ENCODE measurements at regions not wholly inside any gene's neighbourhood (a gene's known extent, or its start where the extent isn't known, plus 50 kb on each side); places are given as distances from the start of the nearest gene placed in this dataset.
"Not testable (repeated sequence)": the region's sequence is repeated elsewhere in the genome, so short reads cannot be mapped to it uniquely, and the experiment has no call there.

DNA sequence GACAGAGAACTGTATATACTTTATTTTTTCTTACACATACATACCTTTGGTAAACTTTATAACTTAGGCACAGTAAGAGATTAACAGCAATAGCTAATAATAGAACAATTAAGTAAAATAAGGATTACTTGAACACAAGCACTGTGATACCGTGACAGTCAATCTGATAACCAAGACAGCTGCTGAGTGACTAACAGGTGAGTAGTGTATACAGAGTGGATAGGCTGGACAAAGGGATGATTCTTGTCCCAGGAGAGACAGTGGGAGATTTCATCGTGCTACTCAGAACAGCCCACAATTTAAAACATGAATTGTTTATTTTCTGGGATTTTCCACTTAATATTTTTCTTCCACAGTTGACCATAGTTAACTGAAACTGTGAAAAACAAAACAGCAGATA is 411.8 kb downstream of the PPP1R2C start:
- Histone ChIP-seq H2AFZ (ENCODE audit: control insufficient read depth, low read length) (no peak overlapping the region), H3K27ac (ENCODE audit: control insufficient read depth, insufficient read depth, low read length) (no peak overlapping the region), H3K36me3 (ENCODE audit: control insufficient read depth in 2 of 2, extremely low read depth in 1 of 2, insufficient read depth in 2 of 2, low read length in 2 of 2) (no peaks in the 10 kb centered on the region), H3K9me1 (ENCODE audit: control insufficient read depth, extremely low read depth, insufficient read depth, low read length) (no peaks in the 10 kb centered on the region), H3K4me2 (ENCODE audit: control insufficient read depth, extremely low read depth, insufficient read depth, low read depth, low read length) (no peak overlapping the region), H3K9ac (ENCODE audit: control insufficient read depth, extremely low read depth, insufficient read depth, low read length) (no peak overlapping the region), H3K4me3 (ENCODE audit: control insufficient read depth in 2 of 3, extremely low read depth in 1 of 3, insufficient read depth in 2 of 3, low read depth in 1 of 3, low read length in 3 of 3) (no peak overlapping the region), H3K79me2 (ENCODE audit: control insufficient read depth, insufficient read depth, low read length) (no peaks in the 10 kb centered on the region), H4K20me1 (ENCODE audit: control insufficient read depth, extremely low read depth, insufficient read depth, low read length) (no peaks in the 10 kb centered on the region), H3K4me1 (ENCODE audit: control insufficient read depth, extremely low read depth, insufficient read depth, low read length) (no peaks in the 10 kb centered on the region), H3K27me3 (ENCODE audit: control insufficient read depth, extremely low read depth, insufficient read depth, low read length) (no peaks in the 10 kb centered on the region), H3K9me3 (ENCODE audit: control insufficient read depth, low read depth, low read length) (no peaks in the 10 kb centered on the region)
- no peak for DNase-seq (ENCODE audit: low read depth, low spot score)
- FAIRE-seq, result no peak
- TF ChIP-seq EZH2 (IDR thresholded peaks at IDR 0.05; ENCODE audit: low read length), result no peak
- TF ChIP-seq, protein P1, sequence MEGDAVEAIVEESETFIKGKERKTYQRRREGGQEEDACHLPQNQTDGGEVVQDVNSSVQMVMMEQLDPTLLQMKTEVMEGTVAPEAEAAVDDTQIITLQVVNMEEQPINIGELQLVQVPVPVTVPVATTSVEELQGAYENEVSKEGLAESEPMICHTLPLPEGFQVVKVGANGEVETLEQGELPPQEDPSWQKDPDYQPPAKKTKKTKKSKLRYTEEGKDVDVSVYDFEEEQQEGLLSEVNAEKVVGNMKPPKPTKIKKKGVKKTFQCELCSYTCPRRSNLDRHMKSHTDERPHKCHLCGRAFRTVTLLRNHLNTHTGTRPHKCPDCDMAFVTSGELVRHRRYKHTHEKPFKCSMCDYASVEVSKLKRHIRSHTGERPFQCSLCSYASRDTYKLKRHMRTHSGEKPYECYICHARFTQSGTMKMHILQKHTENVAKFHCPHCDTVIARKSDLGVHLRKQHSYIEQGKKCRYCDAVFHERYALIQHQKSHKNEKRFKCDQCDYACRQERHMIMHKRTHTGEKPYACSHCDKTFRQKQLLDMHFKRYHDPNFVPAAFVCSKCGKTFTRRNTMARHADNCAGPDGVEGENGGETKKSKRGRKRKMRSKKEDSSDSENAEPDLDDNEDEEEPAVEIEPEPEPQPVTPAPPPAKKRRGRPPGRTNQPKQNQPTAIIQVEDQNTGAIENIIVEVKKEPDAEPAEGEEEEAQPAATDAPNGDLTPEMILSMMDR (optimal IDR thresholded peaks at IDR 0.05 in 1 of 3, IDR thresholded peaks at IDR 0.05 in 1 of 3, conservative IDR thresholded peaks at IDR 0.05 in 1 of 3; ENCODE audit: extremely low read depth in 1 of 3, insufficient read depth in 2 of 3, low read length in 3 of 3), result no peak
- dilution Hi-C loops (cut with MboI; ENCODE audit: extremely low pct_ligation_motif_present, low sequenced_read_pairs), result no loop called here

DNA sequence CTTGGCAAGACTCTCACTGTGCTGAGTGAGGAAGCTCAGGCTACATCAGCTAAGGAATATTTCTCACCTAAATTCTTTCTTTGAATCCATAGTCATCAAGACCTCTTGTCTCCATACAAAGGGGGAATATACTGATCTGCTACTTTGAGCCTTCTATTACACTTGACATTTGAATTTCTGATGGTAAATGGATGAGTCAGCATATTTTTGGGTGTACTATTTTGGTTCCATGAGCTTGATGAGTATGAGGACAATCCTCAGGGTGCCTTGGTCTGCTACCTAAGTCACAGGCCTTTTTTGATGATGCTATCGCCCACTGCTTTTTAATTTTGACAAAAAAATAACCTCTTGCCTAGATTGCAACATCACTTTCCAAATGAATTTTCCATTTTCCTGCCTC is 415.7 kb downstream of the PPP1R2C start:
- Histone ChIP-seq H3K36me3 (ENCODE audit: control insufficient read depth in 2 of 2, extremely low read depth in 1 of 2, insufficient read depth in 2 of 2, low read length in 2 of 2) (no peaks in the 10 kb centered on the region), H3K9me3 (ENCODE audit: control insufficient read depth, low read depth, low read length) (no peaks in the 10 kb centered on the region), H3K9me1 (ENCODE audit: control insufficient read depth, extremely low read depth, insufficient read depth, low read length) (no peaks in the 10 kb centered on the region), H3K4me1 (ENCODE audit: control insufficient read depth, extremely low read depth, insufficient read depth, low read length) (no peaks in the 10 kb centered on the region), H4K20me1 (ENCODE audit: control insufficient read depth, extremely low read depth, insufficient read depth, low read length) (no peaks in the 10 kb centered on the region), H3K4me3 (ENCODE audit: control insufficient read depth in 2 of 3, extremely low read depth in 1 of 3, insufficient read depth in 2 of 3, low read depth in 1 of 3, low read length in 3 of 3) (no peak overlapping the region), H3K27ac (ENCODE audit: control insufficient read depth, insufficient read depth, low read length) (no peak overlapping the region), H3K27me3 (ENCODE audit: control insufficient read depth, extremely low read depth, insufficient read depth, low read length) (no peaks in the 10 kb centered on the region), H3K79me2 (ENCODE audit: control insufficient read depth, insufficient read depth, low read length) (no peaks in the 10 kb centered on the region), H2AFZ (ENCODE audit: control insufficient read depth, low read length) (no peak overlapping the region), H3K4me2 (ENCODE audit: control insufficient read depth, extremely low read depth, insufficient read depth, low read depth, low read length) (no peak overlapping the region), H3K9ac (ENCODE audit: control insufficient read depth, extremely low read depth, insufficient read depth, low read length) (no peak overlapping the region)
- no peak for DNase-seq (ENCODE audit: low read depth, low spot score)
- dilution Hi-C loops (cut with MboI; ENCODE audit: extremely low pct_ligation_motif_present, low sequenced_read_pairs), result no loop called here
- TF ChIP-seq, protein P1 (optimal IDR thresholded peaks at IDR 0.05 in 1 of 3, IDR thresholded peaks at IDR 0.05 in 1 of 3, conservative IDR thresholded peaks at IDR 0.05 in 1 of 3; ENCODE audit: extremely low read depth in 1 of 3, insufficient read depth in 2 of 3, low read length in 3 of 3), result no peak
- TF ChIP-seq EZH2 (IDR thresholded peaks at IDR 0.05; ENCODE audit: low read length), result no peak
- FAIRE-seq, result no peak

DNA sequence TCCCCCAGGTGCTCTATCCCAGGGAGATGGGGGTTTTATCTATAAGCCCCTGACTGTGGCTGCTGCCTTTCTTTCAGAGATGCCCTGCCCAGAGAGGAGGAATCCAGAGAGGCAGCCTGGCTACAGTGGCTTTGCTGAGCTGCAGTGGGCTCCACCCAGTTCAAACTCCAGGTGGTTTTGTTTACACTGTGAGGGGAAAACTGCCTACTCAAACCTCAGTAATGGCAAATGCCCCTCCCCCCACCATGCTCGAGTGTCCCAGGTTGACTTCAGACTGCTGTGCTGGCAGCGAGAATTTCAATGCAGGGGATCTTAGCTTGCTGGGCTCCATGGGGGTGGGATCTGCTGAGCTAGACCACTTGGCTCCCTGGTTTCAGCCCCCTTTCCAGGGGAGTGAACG is 419.6 kb upstream of the CASK start:
- H3K9me3 ChIP-seq (ENCODE audit: control insufficient read depth, low read depth, low read length); H3K4me1 ChIP-seq (ENCODE audit: control insufficient read depth, extremely low read depth, insufficient read depth, low read length); H3K79me2 ChIP-seq (ENCODE audit: control insufficient read depth, insufficient read depth, low read length); dilution Hi-C loops (cut with MboI; ENCODE audit: extremely low pct_ligation_motif_present, low sequenced_read_pairs); H4K20me1 ChIP-seq (ENCODE audit: control insufficient read depth, extremely low read depth, insufficient read depth, low read length); H3K4me2 ChIP-seq (ENCODE audit: control insufficient read depth, extremely low read depth, insufficient read depth, low read depth, low read length); H3K27ac ChIP-seq (ENCODE audit: control insufficient read depth, insufficient read depth, low read length); H3K27me3 ChIP-seq (ENCODE audit: control insufficient read depth, extremely low read depth, insufficient read depth, low read length); H2AFZ ChIP-seq (ENCODE audit: control insufficient read depth, low read length); DNase-seq (ENCODE audit: low read depth, low spot score); H3K4me3 ChIP-seq (ENCODE audit: control insufficient read depth in 2 of 3, extremely low read depth in 1 of 3, insufficient read depth in 2 of 3, low read depth in 1 of 3, low read length in 3 of 3); H3K9ac ChIP-seq (ENCODE audit: control insufficient read depth, extremely low read depth, insufficient read depth, low read length); H3K9me1 ChIP-seq (ENCODE audit: control insufficient read depth, extremely low read depth, insufficient read depth, low read length); H3K36me3 ChIP-seq (ENCODE audit: control insufficient read depth in 2 of 2, extremely low read depth in 1 of 2, insufficient read depth in 2 of 2, low read length in 2 of 2); FAIRE-seq: not testable (repeated sequence)

Measured in keratinocyte (primary cell).